NB4 (cell line): ENCODE measurements at regions not wholly inside any gene's neighbourhood (a gene's known extent, or its start where the extent isn't known, plus 50 kb on each side); places are given as distances from the start of the nearest gene placed in this dataset.

ENCODE experiments used
- DNase-seq: peaks from one replicate; pipeline ENCODE4 v3.0.0; 2010; ENCODE audit warnings: low read depth
- H3K4me3 ChIP-seq: one replicate; pipeline ENCODE4 v1.5.1; 2011; ENCODE audit warnings: mild to moderate bottlenecking, low read depth, low read length, moderate library complexity
- CTCF ChIP-seq: IDR thresholded peaks from one replicate; pipeline ENCODE4 v1.5.1; 2012; ENCODE audit warnings: low read depth, low read length
- MYC ChIP-seq: IDR thresholded peaks from 2 replicates; pipeline ENCODE4 v1.6.1; 2011; ENCODE audit warnings: low read depth, low read length
- POLR2A ChIP-seq: IDR thresholded peaks from 2 replicates; pipeline ENCODE4 v1.6.1; 2011; ENCODE audit warnings: mild to moderate bottlenecking; ENCODE audit not compliant: insufficient read length; ENCODE audit errors: extremely low read depth
- TF ChIP-seq, protein P1 (sequence below): IDR thresholded peaks from 2 replicates; pipeline ENCODE4 v1.6.1; 2011; ENCODE audit warnings: low read depth, low read length

GRCh38 chr16:85537795-85538401 is 75.2 kb upstream of the GSE1 start:
- no peak overlapping the region for H3K4me3 ChIP-seq
- no peak for TF ChIP-seq POLR2A
- TF ChIP-seq MYC: no peak
- TF ChIP-seq, protein P1, sequence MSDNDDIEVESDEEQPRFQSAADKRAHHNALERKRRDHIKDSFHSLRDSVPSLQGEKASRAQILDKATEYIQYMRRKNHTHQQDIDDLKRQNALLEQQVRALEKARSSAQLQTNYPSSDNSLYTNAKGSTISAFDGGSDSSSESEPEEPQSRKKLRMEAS: no peak
- TF ChIP-seq CTCF: no peak
- DNase-seq: no peak

GRCh38 chr16:85539084-85539483 is 74.0 kb upstream of the GSE1 start:
- H3K4me3 ChIP-seq: no peak overlapping the region
- TF ChIP-seq POLR2A (no peak), CTCF (no peak)
- TF ChIP-seq, protein P1: no peak
- DNase-seq: no peak

- TF ChIP-seq, protein P1: no peak
- DNase-seq: no peak
- no peak overlapping the region for H3K4me3 ChIP-seq
These were observed 73.4 kb upstream of the GSE1 start for GRCh38 chr16:85539629-85540291.

GRCh38 chr16:85541181-85541580 is 71.9 kb upstream of the GSE1 start:
- TF ChIP-seq POLR2A (no peak), MYC (no peak)
- H3K4me3 ChIP-seq: no peak overlapping the region
- DNase-seq: no peak

DNA sequence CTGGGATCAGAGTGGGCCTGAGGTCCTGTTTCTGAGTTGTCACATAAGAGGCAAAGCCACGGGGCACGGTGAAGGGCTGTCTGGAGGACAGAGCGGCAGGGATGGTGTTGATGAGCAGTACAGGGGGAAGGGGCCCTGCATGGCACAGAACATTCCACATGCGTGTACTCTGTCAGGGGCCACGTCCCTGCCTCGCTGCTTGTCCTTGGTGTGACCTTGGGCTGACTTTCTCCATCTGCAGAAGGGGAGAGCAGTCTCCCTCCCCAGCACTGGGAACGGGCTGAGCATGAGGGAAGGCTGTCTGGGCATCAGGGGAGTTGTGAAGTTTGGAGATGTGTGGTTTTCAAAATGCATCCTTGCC is 71.5 kb upstream of the GSE1 start:
- DNase-seq: no peak
- TF ChIP-seq POLR2A (no peak), MYC (no peak)
- TF ChIP-seq, protein P1: no peak
- no peak overlapping the region for H3K4me3 ChIP-seq

DNA sequence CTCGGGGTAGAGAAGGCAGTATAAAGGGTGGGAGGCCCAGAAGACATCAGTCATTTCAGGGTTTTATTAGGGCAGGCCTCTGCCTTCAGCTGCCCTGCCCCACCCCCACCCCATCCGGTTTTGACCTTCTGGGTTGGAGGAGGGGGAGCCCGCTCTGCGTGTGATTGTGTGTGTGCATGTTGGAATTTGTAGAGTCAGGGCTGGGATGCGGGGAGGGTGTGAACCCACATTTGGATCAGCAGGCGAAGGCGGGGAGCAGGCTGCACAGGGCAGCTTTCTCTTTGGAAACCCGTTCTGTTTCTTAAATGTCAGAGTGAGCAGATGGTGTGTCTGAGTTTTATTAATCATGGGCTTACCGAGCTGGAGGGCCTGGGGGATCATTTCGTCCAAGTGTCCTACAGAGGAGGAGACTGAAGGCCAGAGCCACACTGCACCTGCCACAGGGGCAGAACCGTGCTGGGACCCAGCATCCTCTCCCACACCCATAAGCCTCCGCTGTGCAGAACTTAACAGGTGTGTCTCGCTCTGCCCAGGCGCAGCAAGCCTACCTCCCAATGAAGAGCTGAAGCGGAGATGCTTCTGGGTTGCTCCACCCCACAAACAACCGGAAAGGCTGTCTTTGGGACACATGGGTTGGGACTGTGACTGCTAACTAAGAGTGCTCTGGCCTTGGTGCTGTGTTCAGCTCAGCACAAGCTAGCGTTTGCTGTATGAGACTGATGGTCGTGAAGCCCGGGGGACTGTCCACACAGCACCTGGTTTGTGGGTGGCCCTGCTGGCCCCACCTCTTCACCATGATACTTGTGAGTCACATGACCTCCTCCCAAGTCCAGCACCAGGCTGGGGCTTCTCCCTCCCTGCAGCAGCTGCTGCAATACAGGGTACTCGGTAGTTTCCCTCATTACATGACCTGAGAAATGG is 70.9 kb upstream of the GSE1 start:
- DNase-seq: no peak
- no peak for TF ChIP-seq CTCF
- no peak for TF ChIP-seq MYC
- TF ChIP-seq, protein P1: no peak
- no peak for TF ChIP-seq POLR2A
- no peak overlapping the region for H3K4me3 ChIP-seq

DNA sequence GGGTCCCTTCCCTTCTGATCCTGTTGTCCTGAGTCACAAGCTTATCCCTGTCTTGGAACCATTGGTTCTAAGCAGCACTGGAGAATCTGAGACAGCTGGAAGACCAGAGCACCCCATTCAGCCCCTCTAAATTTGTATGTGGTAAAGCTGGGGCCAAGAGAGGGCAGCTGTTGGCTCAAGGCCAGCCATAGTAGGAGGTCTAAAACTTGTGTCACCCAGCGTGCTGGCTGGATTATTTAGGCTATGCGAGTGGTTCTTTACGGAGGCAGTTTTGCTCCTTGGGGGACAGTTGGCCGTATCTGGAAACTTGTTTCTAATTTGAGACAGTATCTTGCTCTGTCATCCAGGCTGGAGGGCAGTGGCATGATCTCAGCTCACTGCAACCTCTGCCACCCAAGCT is 69.6 kb upstream of the GSE1 start:
- no peak for TF ChIP-seq CTCF
- TF ChIP-seq, protein P1: no peak
- no peak for TF ChIP-seq POLR2A
- TF ChIP-seq MYC: no peak
- no peak overlapping the region for H3K4me3 ChIP-seq
- no peak for DNase-seq
